ENCODE measurements at regions not wholly inside any gene's neighbourhood (a gene's known extent, or its start where the extent isn't known, plus 50 kb on each side); places are given as distances from the start of the nearest gene placed in this dataset.

DNA sequence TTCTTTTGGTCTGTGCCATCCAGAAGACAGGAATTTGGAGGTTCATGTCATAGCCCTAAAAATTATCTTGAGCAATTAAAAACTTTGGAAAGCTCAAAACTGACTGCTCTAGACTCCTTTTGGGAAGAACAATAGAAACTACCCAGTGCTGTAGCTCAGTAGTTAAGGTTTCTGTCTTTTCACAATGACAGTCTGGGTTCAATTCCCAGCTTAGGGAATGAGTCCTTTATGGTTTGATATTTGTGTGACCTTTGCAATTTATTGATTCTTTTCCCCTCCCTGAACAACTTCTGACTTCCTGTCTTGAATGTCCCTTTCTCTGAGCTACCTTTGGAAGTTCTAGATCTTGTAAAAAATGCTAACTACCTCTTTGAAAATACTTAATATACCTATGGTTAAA is 603.3 kb upstream of the IGFBP3 start:
- TF ChIP-seq Cebpa-rat (IDR thresholded peaks at IDR 0.05), result no peak
- Histone ChIP-seq H3K4me2 (no peak overlapping the region), H4K20me1 (no peaks in the 10 kb centered on the region), H3K27ac (no peak overlapping the region), H3K4me1 (no peaks in the 10 kb centered on the region), H3K4me3 (no peak overlapping the region), H3K27me3 (no peaks in the 10 kb centered on the region), H3K36me3 (no peaks in the 10 kb centered on the region), H3K9me3 (replicated peaks in 1 of 11) (peaks cover 26 to 39% (median 35%) of the 10 kb centered on the region in 11 experiments), H3K9ac (no peak overlapping the region)

DNA sequence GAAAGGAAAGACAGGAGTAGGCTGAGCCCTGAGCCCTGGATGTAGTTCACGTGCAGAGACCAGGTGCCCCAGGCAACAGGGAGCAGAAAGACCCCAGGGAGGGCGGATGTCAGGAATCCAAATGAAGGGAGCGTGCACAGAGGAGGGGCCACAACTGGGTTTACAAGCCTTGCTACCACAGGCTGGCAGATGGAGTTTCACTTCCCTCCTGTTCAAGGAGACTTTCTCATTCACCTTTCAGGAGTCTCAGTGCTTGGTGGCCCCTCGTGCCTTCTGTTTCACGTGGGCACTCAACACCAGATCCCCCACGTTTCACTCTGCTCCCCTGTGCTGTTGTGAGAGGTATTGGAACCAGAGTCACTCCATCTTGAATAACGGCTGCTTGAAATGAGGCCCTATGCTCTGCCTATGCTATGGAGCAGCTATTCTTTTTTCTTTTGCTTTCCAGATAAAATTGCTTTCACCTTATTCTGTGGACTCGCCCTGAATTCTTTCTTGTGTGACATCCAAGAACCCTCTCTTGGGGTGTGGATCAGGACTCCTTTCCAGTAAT is 601.4 kb upstream of the IGFBP3 start:
- Histone ChIP-seq H3K9me3 (replicated peaks in 1 of 11) (peaks cover 8 to 23% (median 16%) of the 10 kb centered on the region in 11 experiments; a peak in 21 of 22 replicates), H3K27ac (no peak overlapping the region), H3K4me1 (no peaks in the 10 kb centered on the region), H3K4me2 (no peak overlapping the region), H4K20me1 (no peaks in the 10 kb centered on the region), H3K4me3 (no peak overlapping the region), H3K36me3 (no peaks in the 10 kb centered on the region), H3K27me3 (no peaks in the 10 kb centered on the region), H3K9ac (no peak overlapping the region)
- no peak for TF ChIP-seq Cebpa-rat (IDR thresholded peaks at IDR 0.05)

DNA sequence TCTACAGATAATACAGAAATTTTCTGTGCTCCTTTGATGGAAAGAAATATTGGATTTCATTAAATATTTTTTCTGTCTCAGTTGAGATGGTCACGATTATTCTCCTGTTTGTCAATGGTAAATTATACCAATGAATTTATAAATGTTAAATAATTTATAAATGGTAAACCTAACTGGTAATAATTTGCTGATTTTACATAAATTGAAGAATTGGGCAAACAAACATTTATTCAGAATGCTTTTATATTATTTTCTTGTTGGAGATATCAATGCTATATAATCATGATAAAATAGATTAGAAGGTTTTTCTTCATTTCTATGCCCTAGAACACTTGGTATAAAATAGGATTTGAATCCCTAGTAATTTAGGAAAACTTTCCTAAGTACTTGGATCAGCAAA is 597.6 kb upstream of the IGFBP3 start:
- Histone ChIP-seq H3K9me3 (replicated peaks in 1 of 11) (peaks cover 5 to 12% (median 9%) of the 10 kb centered on the region in 11 experiments; a peak in 11 of 22 replicates), H3K4me2 (no peak overlapping the region)
- no peak for TF ChIP-seq Cebpa-rat (IDR thresholded peaks at IDR 0.05)

DNA sequence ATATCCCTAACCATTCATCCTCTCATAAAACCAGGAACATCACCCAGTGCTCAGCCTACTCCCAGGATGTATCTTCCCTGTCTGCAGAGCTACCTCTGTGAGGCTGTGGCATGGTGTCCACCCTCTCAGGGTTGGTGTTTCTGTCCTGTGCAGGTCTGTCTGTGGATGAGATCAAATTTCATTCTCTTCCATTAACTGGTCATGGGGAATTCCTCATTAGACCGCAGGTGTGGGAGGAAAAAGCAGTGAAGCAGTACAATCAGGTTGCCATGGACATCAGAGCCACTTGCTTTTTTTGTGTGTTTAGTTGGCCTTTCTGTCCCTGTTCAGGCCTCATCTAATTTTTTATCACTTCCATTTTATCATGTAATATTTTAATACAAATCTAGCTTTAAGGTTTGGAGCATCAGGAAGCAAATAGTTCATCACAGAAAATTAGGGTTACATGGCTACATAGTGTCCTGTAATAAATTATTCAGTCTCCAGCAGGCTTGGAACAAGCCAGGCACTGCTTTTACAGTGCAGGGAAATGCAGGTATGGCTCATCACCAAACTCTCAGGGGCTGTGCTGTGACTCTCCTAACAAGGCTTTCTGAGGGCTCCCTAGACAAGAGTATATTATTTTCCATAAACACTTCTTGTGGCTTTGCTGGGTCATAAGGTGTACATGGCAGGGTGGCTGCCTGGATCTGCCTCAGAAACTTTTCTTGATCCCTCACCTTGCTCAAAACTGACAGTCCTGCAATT is 594.9 kb upstream of the IGFBP3 start:
- Histone ChIP-seq H3K9me3 (replicated peaks in 1 of 11) (peaks cover 5 to 12% (median 9%) of the 10 kb centered on the region in 11 experiments; a peak in 11 of 22 replicates), H3K4me3 (no peak overlapping the region), H3K36me3 (no peaks in the 10 kb centered on the region), H3K4me1 (no peaks in the 10 kb centered on the region), H3K27me3 (no peaks in the 10 kb centered on the region), H3K9ac (no peak overlapping the region), H3K4me2 (no peak overlapping the region), H4K20me1 (no peaks in the 10 kb centered on the region), H3K27ac (no peak overlapping the region)
- TF ChIP-seq Cebpa-rat (IDR thresholded peaks at IDR 0.05), result no peak

More for the DNA sequence above, 597.6 kb upstream of the IGFBP3 start:
- H3K36me3 ChIP-seq, result no peaks in the 10 kb centered on the region
- H3K27ac ChIP-seq, result no peak overlapping the region
- H3K27me3 ChIP-seq, result no peaks in the 10 kb centered on the region
- no peak overlapping the region for H3K9ac ChIP-seq
- H3K4me3 ChIP-seq, result no peak overlapping the region
- no peaks in the 10 kb centered on the region for H3K4me1 ChIP-seq
- H4K20me1 ChIP-seq, result no peaks in the 10 kb centered on the region

DNA sequence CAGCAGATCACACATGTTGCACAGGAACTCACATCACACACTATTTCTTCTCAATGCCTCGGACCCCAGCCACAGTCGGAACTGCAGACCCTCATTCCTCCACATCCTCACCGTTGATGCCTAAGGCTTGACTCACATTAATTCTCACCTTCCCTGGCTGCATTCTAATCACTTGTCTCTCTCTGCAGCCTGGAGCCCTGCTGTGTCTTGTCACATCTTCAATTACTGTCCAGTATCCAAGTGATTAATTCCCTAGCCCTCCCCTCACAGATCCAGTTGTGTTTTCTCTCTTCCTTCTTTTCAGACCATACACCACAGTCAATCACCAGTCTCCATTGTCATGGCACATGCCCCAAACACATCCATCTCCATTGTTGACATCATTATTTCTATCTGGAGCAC is 592.4 kb upstream of the IGFBP3 start:
- TF ChIP-seq Cebpa-rat (IDR thresholded peaks at IDR 0.05), result no peak
- Histone ChIP-seq H3K36me3 (no peaks in the 10 kb centered on the region), H3K9me3 (replicated peaks in 1 of 11) (peaks cover 5 to 12% (median 9%) of the 10 kb centered on the region in 11 experiments; a peak in 11 of 22 replicates), H3K9ac (no peak overlapping the region), H3K4me3 (no peak overlapping the region), H3K4me2 (no peak overlapping the region), H4K20me1 (no peaks in the 10 kb centered on the region), H3K27me3 (no peaks in the 10 kb centered on the region), H3K27ac (no peak overlapping the region), H3K4me1 (no peaks in the 10 kb centered on the region)

DNA sequence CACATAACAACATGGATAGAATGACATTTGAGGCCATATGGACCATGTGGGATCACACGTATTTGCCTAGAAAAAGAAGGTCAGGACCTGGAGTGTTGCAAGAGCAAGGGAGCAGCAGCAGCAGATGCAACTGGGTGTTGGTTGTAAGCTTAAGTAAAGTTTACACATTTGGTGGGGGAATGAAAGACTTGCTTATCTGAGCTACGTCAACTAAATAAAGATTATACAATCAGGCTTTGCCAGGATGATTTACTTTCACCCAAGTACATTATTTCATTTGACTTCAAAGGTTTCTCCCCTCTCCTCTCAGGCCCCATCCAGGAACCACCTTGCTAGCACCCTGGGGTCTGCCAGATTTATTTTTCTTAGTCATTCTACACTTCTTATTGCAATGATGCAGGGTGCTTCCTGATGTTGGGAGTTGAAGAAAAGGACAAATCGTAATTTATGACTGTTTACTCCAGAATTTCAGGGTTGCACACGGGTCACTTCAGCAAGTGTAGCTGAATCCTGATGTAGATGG is 591.9 kb upstream of the IGFBP3 start:
- H4K20me1 ChIP-seq, result no peaks in the 10 kb centered on the region

DNA sequence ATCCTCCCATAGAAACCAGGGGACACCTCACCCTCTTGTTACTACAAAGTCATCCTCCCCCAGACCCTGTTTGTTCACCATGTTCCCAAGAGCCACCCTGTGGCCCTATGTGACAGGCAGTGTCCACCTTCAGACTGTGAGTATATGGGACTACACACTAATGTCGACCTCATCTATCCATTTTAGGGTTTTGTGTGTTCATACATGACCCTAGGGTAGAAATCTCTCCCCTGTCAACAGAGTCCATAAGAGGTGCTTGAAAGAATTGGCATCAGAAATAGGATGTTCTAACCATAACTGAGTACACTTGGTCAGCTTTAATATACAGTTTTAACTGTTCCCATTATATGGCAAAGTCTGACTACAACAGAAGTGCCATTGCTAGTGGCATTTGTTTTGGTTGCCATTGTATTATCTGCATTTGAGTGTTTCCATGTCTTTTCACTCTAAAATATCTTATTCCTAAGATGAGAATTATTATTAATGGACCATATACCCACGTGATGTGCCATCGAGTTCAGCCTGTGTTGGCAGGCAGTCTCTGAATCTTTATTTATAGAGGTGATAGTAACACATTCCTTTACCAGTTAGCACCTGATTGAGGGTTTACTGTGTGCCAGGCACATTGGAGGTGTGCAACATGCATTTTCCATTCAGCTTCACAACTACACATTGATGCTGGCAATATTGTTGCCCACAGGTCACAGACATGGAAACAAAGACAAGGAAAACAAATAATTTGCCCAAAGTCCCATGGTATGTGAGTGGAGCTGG is 590.6 kb upstream of the IGFBP3 start:
- no peaks in the 10 kb centered on the region for H3K4me1 ChIP-seq
- no peak overlapping the region for H3K4me3 ChIP-seq
- H3K27ac ChIP-seq, result no peak overlapping the region
- no peaks in the 10 kb centered on the region for H3K27me3 ChIP-seq
- H3K36me3 ChIP-seq, result no peaks in the 10 kb centered on the region
- no peak overlapping the region for H3K9ac ChIP-seq
- TF ChIP-seq Cebpa-rat (IDR thresholded peaks at IDR 0.05), result no peak
- peaks cover 5 to 12% (median 9%) of the 10 kb centered on the region in 11 experiments; a peak in 11 of 22 replicates for H3K9me3 ChIP-seq (replicated peaks in 1 of 11)
- H3K4me2 ChIP-seq, result no peak overlapping the region
- no peaks in the 10 kb centered on the region for H4K20me1 ChIP-seq

More for the DNA sequence above, 591.9 kb upstream of the IGFBP3 start:
- H3K4me3 ChIP-seq, result no peak overlapping the region
- TF ChIP-seq Cebpa-rat (IDR thresholded peaks at IDR 0.05), result no peak
- no peak overlapping the region for H3K4me2 ChIP-seq
- no peak overlapping the region for H3K27ac ChIP-seq
- no peaks in the 10 kb centered on the region for H3K4me1 ChIP-seq
- peaks cover 5 to 12% (median 9%) of the 10 kb centered on the region in 11 experiments; a peak in 11 of 22 replicates for H3K9me3 ChIP-seq (replicated peaks in 1 of 11)
- no peaks in the 10 kb centered on the region for H3K27me3 ChIP-seq
- no peaks in the 10 kb centered on the region for H3K36me3 ChIP-seq
- H3K9ac ChIP-seq, result no peak overlapping the region

DNA sequence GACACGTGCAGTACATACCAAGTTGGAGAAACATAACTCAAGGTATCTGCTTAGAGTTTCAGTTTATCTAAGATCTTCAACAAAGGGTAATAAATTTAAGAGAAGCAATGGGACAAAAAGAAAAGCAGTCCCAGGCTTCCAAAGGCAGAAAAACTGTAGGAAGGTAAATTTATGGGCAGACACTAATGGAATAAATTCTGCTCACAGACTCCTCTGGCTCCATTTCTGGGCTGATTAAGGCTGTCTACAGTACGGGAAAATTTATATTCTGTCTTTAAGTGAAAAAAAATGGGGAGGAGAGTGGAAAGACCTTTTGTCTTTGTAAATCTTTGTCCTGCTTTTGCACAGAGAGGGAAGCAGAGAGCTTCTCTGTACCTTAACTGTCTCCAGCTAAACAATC is 587.5 kb upstream of the IGFBP3 start:
- Histone ChIP-seq H3K27ac (no peak overlapping the region), H3K36me3 (no peaks in the 10 kb centered on the region), H4K20me1 (no peaks in the 10 kb centered on the region), H3K4me1 (no peaks in the 10 kb centered on the region), H3K4me2 (no peak overlapping the region), H3K9me3 (replicated peaks in 1 of 11) (peaks cover 0 to 23% (median 14%) of the 10 kb centered on the region in 11 experiments; a peak in 14 of 22 replicates), H3K9ac (no peak overlapping the region), H3K4me3 (no peak overlapping the region), H3K27me3 (no peaks in the 10 kb centered on the region)
- no peak for TF ChIP-seq Cebpa-rat (IDR thresholded peaks at IDR 0.05)

DNA sequence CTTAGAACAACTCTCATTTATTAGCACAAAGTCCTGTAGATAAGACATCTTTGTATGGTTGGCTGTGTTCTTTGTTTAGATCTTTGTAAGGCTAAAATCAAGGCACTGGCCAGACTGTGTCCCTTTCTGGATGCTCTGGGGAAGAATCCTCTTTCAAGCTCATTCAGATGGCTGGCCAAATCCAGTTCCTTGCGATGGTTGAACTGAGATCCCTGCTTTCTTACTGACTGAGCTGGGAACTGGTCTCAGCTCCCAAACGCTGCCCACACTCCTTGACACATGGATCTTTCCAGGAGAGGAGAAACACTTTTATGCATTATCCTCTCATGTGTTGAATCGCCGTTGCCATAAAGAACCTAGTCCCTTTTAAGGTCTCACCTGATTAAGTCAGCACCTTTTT is 586.5 kb upstream of the IGFBP3 start:
- peaks cover 0 to 29% (median 17%) of the 10 kb centered on the region in 11 experiments; a peak in 16 of 22 replicates for H3K9me3 ChIP-seq (replicated peaks in 1 of 11)
- H3K4me3 ChIP-seq, result no peak overlapping the region
- no peaks in the 10 kb centered on the region for H4K20me1 ChIP-seq
- no peak for TF ChIP-seq Cebpa-rat (IDR thresholded peaks at IDR 0.05)
- no peaks in the 10 kb centered on the region for H3K4me1 ChIP-seq
- no peaks in the 10 kb centered on the region for H3K36me3 ChIP-seq
- H3K4me2 ChIP-seq, result no peak overlapping the region
- H3K9ac ChIP-seq, result no peak overlapping the region
- no peaks in the 10 kb centered on the region for H3K27me3 ChIP-seq
- H3K27ac ChIP-seq, result no peak overlapping the region
